ENCODE measurements at regions not wholly inside any gene's neighbourhood (a gene's known extent, or its start where the extent isn't known, plus 50 kb on each side); places are given as distances from the start of the nearest gene placed in this dataset.

- no peak overlapping the region for H2BK120ac ChIP-seq (replicated peaks; ENCODE audit: low read depth, low read length)
- POLR2A ChIA-PET (ENCODE audit: partially characterized antibody) = no interaction called here
- peaks cover 0 to 5% of the 10 kb centered on the region in 2 experiments; a peak in 1 of 4 replicates for H3K9me3 ChIP-seq (ENCODE audit: insufficient read depth in 2 of 2, low read depth in 1 of 2, low read length in 1 of 2)
- no peak overlapping the region for H3K56ac ChIP-seq (replicated peaks; ENCODE audit: insufficient read length, low read depth, low read length)
- H3K4me3 ChIP-seq (ENCODE audit: extremely low read depth in 1 of 4, insufficient read depth in 2 of 4, low read depth in 3 of 4, low read length in 4 of 4) = no peak overlapping the region
- no peaks in the 10 kb centered on the region for H3K79me1 ChIP-seq (ENCODE audit: low read depth, low read length)
- no peak overlapping the region for H4K8ac ChIP-seq (ENCODE audit: extremely low read depth, insufficient read depth, low read length)
- no peak overlapping the region for H4K5ac ChIP-seq (ENCODE audit: insufficient read length, low read depth, low read length)
- H3K4me2 ChIP-seq (ENCODE audit: insufficient read depth in 1 of 2, low read depth in 2 of 2, low read length in 2 of 2) = no peak overlapping the region
- no peak overlapping the region for H2BK15ac ChIP-seq (ENCODE audit: low read length)
- no peak overlapping the region for H2AK5ac ChIP-seq (ENCODE audit: low read depth, low read length)
- CTCF ChIA-PET (ENCODE audit: partially characterized antibody) = interaction anchor here (1.7 to 1.8 kb wide), 2 partner anchors 12 to 575 kb away, joined by 4 to 6 read pairs; no protein-coding TSS in a partner anchor
- no peak overlapping the region for H2BK20ac ChIP-seq (ENCODE audit: low read length)
- no peak overlapping the region for H3K27ac ChIP-seq (ENCODE audit: low read depth, low read length)
- no peak overlapping the region for H3K23ac ChIP-seq (ENCODE audit: insufficient read length)
- H3K9ac ChIP-seq (replicated peaks in 1 of 4; ENCODE audit: extremely low read depth in 1 of 4, low read depth in 3 of 4, low read length in 3 of 4) = no peak overlapping the region
- no peak overlapping the region for H2BK12ac ChIP-seq (ENCODE audit: low read depth, low read length)
- no peak for DNase-seq (ENCODE audit: low read depth in 1 of 2, low spot score in 2 of 2)
- no peaks in the 10 kb centered on the region for H3K79me2 ChIP-seq (ENCODE audit: control insufficient read depth in 1 of 2, insufficient read depth in 2 of 2, low read length in 2 of 2)
- no peak for TF ChIP-seq ATF2 (IDR thresholded peaks at IDR 0.05; ENCODE audit: low read length)
- TF ChIP-seq POLR2AphosphoS5 (IDR thresholded peaks at IDR 0.05; ENCODE audit: low read depth, low read length) = no peak
- no peak for TF ChIP-seq TAF1 (IDR thresholded peaks at IDR 0.05; ENCODE audit: low read depth, low read length)
- H3K36me3 ChIP-seq (ENCODE audit: control insufficient read depth in 2 of 4, insufficient read depth in 4 of 4, low read length in 3 of 4) = no peaks in the 10 kb centered on the region
- no peaks in the 10 kb centered on the region for H3K4me1 ChIP-seq (replicated peaks in 1 of 4; ENCODE audit: control insufficient read depth in 3 of 4, insufficient read depth in 4 of 4, low read length in 3 of 4)
- H4K20me1 ChIP-seq (replicated peaks in 1 of 2; ENCODE audit: control insufficient read depth in 1 of 2, insufficient read depth in 2 of 2, low read length in 2 of 2) = no peaks in the 10 kb centered on the region
- H2AFZ ChIP-seq (ENCODE audit: low read length) = no peak overlapping the region
- H3K4ac ChIP-seq (replicated peaks; ENCODE audit: insufficient read length, low read depth, low read length) = no peak overlapping the region
- no peak for FAIRE-seq
- 84% methylated on average over 3 of the region's 3 CpGs; no CpG with 5 or more reads in 1 of the 2 experiments for WGBS, 2 experiments (ENCODE audit: extremely low coverage in 1 of 2, insufficient coverage in 1 of 2, insufficient read length in 1 of 2, insufficient replicate concordance in 2 of 2, low coverage in 1 of 2, low lambda C conversion rate in 2 of 2, missing lambda C conversion rate in 1 of 2)
- H3K23me2 ChIP-seq (ENCODE audit: low read depth, low read length) = no peaks in the 10 kb centered on the region
- H3K18ac ChIP-seq (ENCODE audit: extremely low read depth, low read length) = no peak overlapping the region
- peaks cover 0 to 1% (median 0%) of the 10 kb centered on the region in 4 experiments; a peak in 1 of 7 replicates for H3K27me3 ChIP-seq (replicated peaks in 1 of 4; ENCODE audit: control insufficient read depth in 3 of 4, extremely low read depth in 1 of 4, insufficient read depth in 3 of 4, low read length in 3 of 4)
- no peak overlapping the region for H4K91ac ChIP-seq (replicated peaks; ENCODE audit: insufficient read length, low read length)
- no peak overlapping the region for H3K14ac ChIP-seq (ENCODE audit: insufficient read length)
- no peak overlapping the region for H2BK5ac ChIP-seq (ENCODE audit: low read depth, low read length)
These were observed 167.7 kb upstream of the NMUR2 start for GRCh38 chr5:152572812-152573211.
